Gastroesophageal sphincter (tissue), 4 donors: ENCODE measurements at regions not wholly inside any gene's neighbourhood (a gene's known extent, or its start where the extent isn't known, plus 50 kb on each side); places are given as distances from the start of the nearest gene placed in this dataset.

Experiments
- ATAC-seq: fragments of 150-250 bp; one replicate; pipeline ENCODE4 v1.9.1; 2016; ENCODE audit warnings: mild to moderate bottlenecking, moderate library complexity
- H3K27ac ChIP-seq, 4 donors: fragments of 200-600 bp; sonication (generic) in 3 of 4; 1 replicate in 3 of 4; 2 replicates in 1 of 4; pipeline ENCODE4 v1.5.1; 2016 to 2019
- H3K27me3 ChIP-seq: fragments of 200-600 bp; sonication (generic); one replicate; pipeline ENCODE4 v1.5.1; 2019
- H3K36me3 ChIP-seq, 2 donors: fragments of 200-600 bp; sonication (generic); one replicate each; pipeline ENCODE4 v1.5.1; 2019; ENCODE audit warnings: control low read depth in 1 of 2
- H3K4me1 ChIP-seq, 3 donors: fragments of 200-600 bp; sonication (generic); 1 replicate in 2 of 3; 2 replicates in 1 of 3; pipeline ENCODE4 v1.5.1; 2016 to 2019; ENCODE audit warnings: control low read depth in 2 of 3
- H3K4me3 ChIP-seq, 2 donors: fragments of 200-600 bp; sonication (generic); one replicate each; pipeline ENCODE4 v1.5.1; 2019; ENCODE audit warnings: mild to moderate bottlenecking in 1 of 2, moderate library complexity in 1 of 2
- H3K9me3 ChIP-seq, 3 donors: fragments of 200-600 bp; sonication (generic); one replicate each; pipeline ENCODE4 v1.5.1; 2017 to 2019; ENCODE audit warnings: control low read depth in 2 of 3
- CTCF ChIP-seq, 4 experiments: fragments of 200-600 bp in 2 of 4; fragments of 450-650 bp in 2 of 4; sonication (generic) in 1 of 4; IDR thresholded peaks; one replicate each; pipeline ENCODE4 v1.5.1; 2017 to 2019; ENCODE audit warnings: antibody characterized with exemption in 4 of 4, mild to moderate bottlenecking in 2 of 4, moderate library complexity in 2 of 4
- EP300 ChIP-seq: sonication (generic); formaldehyde crosslinking; IDR thresholded peaks from one replicate; pipeline ENCODE4 v1.6.1; 2017; ENCODE audit warnings: antibody characterized with exemption, mild to moderate bottlenecking
- POLR2A ChIP-seq, 2 donors: fragments of 450-650 bp; IDR thresholded peaks; one replicate each; pipeline ENCODE4 v1.6.1; 2017; ENCODE audit warnings: antibody characterized with exemption in 2 of 2, mild to moderate bottlenecking in 2 of 2, moderate library complexity in 1 of 2
- POLR2AphosphoS5 ChIP-seq: sonication (generic); formaldehyde crosslinking; IDR thresholded peaks from one replicate; pipeline ENCODE4 v1.6.1; 2017; ENCODE audit warnings: antibody characterized with exemption
- WGBS, 2 donors: methylation state at CpG; one replicate each; pipeline ENCODE4 v1.1.5; 2018; ENCODE audit warnings: low coverage in 1 of 2; 5-methylcytosine and 5-hydroxymethylcytosine counted together

DNA sequence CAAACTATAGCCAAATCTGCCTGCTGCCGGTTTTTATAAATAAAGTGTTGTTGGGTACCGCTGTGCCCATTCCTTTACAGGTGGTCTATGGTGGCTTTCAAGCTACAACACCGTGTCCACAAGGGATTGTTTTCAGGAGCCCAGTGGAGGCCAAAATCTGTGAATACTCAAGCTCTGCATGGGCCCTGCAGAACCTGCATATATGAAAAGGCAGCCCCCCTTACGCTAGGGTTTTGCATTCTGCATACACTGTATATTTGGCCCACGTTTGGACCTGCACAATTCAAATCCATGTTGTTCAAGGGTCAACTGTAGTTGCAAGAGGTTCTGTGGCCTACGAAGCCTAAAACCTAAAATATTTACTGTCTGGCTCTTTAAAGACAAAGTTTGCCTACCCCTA is 122.2 kb upstream of the TLE3 start:
- Histone ChIP-seq H3K9me3 (no peaks in the 10 kb centered on the region), H3K27ac (no peak overlapping the region), H3K4me1 (no peaks in the 10 kb centered on the region), H3K27me3 (no peaks in the 10 kb centered on the region), H3K36me3 (no peaks in the 10 kb centered on the region), H3K4me3 (no peak overlapping the region)
- TF ChIP-seq CTCF (IDR thresholded peaks at IDR 0.05) (no peak), EP300 (no peak), POLR2A (IDR thresholded peaks at IDR 0.05) (no peak), POLR2AphosphoS5 (no peak)
- no peak for ATAC-seq
- WGBS, 2 donors = 74 to 85% methylated on average over 6 of the region's 6 CpGs

DNA sequence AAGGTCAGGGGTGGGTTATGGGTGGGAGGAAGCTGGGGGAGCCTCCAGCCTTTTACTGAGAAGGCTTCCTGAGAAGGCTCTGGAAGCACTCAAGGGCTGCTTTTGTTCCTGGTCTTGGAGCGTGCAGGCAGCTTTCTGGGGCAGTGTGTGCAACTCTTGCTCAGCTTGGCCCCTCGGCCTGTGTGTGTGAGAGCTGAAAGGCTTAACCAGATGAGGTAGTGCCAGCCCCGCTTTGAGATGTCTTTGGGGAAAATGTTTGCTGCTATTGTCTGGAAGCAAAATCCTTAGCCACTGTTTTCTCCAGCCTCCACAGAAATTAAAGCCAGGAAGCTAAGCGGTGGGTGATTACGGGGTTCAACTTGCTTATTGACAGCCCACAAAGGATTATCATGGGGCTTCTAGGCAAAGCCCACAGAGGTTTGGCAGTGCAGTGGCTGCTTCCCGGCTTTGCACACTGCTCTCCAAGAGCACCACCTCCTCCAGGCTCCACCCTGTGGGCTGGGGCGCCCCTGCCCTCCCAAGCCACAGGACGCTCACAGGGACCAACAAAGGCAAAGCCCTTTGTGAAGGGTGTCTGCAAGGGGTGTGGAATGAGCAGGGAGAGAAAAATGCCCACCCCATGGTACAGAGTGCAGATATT is 121.7 kb upstream of the TLE3 start:
- H3K4me3 ChIP-seq = no peak overlapping the region
- no peaks in the 10 kb centered on the region for H3K27me3 ChIP-seq
- H3K9me3 ChIP-seq = no peaks in the 10 kb centered on the region
- TF ChIP-seq EP300 (no peak), POLR2A (IDR thresholded peaks at IDR 0.05) (no peak), CTCF (IDR thresholded peaks at IDR 0.05) (no peak), POLR2AphosphoS5 (no peak)
- no peaks in the 10 kb centered on the region for H3K4me1 ChIP-seq
- ATAC-seq = no peak
- no peak overlapping the region for H3K27ac ChIP-seq
- no peaks in the 10 kb centered on the region for H3K36me3 ChIP-seq
- WGBS, 2 donors = 80 to 100% methylated on average over 1 to 4 of the region's 8 CpGs

GRCh38 chr15:70217226-70218160 is 119.8 kb upstream of the TLE3 start:
- H3K4me1 ChIP-seq = peaks cover 0 to 4% (median 0%) of the 10 kb centered on the region in 3 donors
- no peaks in the 10 kb centered on the region for H3K27me3 ChIP-seq
- H3K9me3 ChIP-seq = no peaks in the 10 kb centered on the region
- 93 to 97% methylated on average over 6 to 7 of the region's 7 CpGs for WGBS, 2 donors
- no peak overlapping the region for H3K27ac ChIP-seq
- no peak for ATAC-seq
- H3K36me3 ChIP-seq = no peaks in the 10 kb centered on the region
- no peak for TF ChIP-seq POLR2AphosphoS5
- no peak for TF ChIP-seq CTCF (IDR thresholded peaks at IDR 0.05)
- no peak for TF ChIP-seq POLR2A (IDR thresholded peaks at IDR 0.05)
- TF ChIP-seq EP300 = no peak
- H3K4me3 ChIP-seq = no peak overlapping the region

DNA sequence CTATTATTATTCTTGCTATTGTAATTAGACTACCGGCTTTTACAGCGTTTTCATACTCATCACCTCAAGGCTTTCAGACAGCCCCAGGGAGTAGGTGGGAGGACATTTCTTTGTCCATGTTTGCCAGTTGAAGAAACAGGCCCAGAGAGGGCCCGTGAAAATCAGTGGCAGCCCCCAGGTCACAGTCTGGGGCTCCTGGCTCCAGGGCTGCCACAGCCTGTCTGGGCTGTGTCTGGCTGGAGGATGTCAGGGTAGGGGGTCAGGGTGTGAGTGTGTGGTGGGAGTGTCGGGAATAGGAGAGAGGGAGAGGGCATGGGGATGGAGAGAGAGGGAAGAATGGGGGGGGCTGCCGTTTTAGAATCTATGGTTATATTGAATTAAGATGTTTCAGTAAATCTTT is 118.2 kb upstream of the TLE3 start:
- Histone ChIP-seq H3K27me3 (no peaks in the 10 kb centered on the region), H3K4me3 (no peak overlapping the region), H3K27ac (no peak overlapping the region), H3K4me1 (peaks cover 0 to 10% (median 0%) of the 10 kb centered on the region in 3 donors), H3K9me3 (no peaks in the 10 kb centered on the region), H3K36me3 (no peaks in the 10 kb centered on the region)
- WGBS, 2 donors = 82 to 86% methylated on average over 3 to 4 of the region's 5 CpGs
- ATAC-seq = no peak
- TF ChIP-seq POLR2A (IDR thresholded peaks at IDR 0.05) = no peak
- no peak for TF ChIP-seq POLR2AphosphoS5
- no peak for TF ChIP-seq CTCF (IDR thresholded peaks at IDR 0.05)
- no peak for TF ChIP-seq EP300
